ENCODE measurements at regions not wholly inside any gene's neighbourhood (a gene's known extent, or its start where the extent isn't known, plus 50 kb on each side); places are given as distances from the start of the nearest gene placed in this dataset.

DNA sequence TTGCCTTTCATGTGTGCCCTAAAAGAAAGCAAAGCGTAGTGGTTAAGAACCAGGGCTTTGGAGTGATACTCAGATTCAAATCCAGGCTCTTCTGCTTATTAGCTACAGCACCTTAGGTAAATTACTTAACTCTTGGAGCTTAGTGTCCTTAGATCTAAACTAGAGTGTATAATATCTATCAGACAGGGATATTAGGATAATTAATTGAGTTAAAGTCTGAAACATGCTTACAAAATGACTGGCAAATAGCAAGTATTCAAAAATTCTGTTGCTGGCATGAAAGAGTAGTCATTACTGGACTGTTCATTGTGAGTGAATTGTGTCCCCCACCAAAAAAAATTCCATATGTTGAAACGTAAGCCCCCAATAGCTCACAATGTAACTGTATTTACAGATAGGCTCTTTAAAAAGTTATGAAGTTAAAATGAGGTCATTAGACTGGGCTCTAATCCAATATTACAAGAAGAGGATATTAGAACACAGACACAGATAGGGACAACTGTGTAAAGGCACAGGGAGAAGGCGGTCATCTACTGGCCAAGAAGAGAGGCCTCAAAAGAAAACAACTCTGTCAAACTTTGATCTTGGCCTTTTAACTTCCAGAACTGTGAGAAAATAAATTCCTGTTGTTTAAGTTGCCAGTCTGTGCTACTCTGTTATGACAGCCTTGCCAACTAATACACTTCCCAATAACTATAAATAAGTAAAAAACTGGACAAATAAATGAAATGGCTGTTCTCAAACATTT is 60.4 kb upstream of the LRRC3B start:
- no peaks in the 10 kb centered on the region for H3K27me3 Mint-ChIP-seq
- no peaks in the 10 kb centered on the region for H3K36me3 Mint-ChIP-seq (ENCODE audit: low read depth)
- no peak overlapping the region for H3K27ac Mint-ChIP-seq
- no peaks in the 10 kb centered on the region for H3K4me1 Mint-ChIP-seq (ENCODE audit: low read depth)
- H3K4me3 Mint-ChIP-seq = no peak overlapping the region
- peaks cover 4% of the 10 kb centered on the region for H3K9me3 Mint-ChIP-seq
